ENCODE measurements at regions not wholly inside any gene's neighbourhood (a gene's known extent, or its start where the extent isn't known, plus 50 kb on each side); places are given as distances from the start of the nearest gene placed in this dataset.
"Not testable (repeated sequence)": the region's sequence is repeated elsewhere in the genome, so short reads cannot be mapped to it uniquely, and the experiment has no call there.

GRCh38 chr3:103968751-103969150 is 1398.0 kb upstream of the ALCAM start:
- H3K9me3 Mint-ChIP-seq: peaks cover 8% of the 10 kb centered on the region
- DNase-seq: no peak
- CTCF ChIA-PET: no interaction called here
- H3K4me1 Mint-ChIP-seq: no peaks in the 10 kb centered on the region
- H3K4me3 Mint-ChIP-seq: no peak overlapping the region
- H3K27ac Mint-ChIP-seq: no peak overlapping the region
- H3K36me3 Mint-ChIP-seq: no peaks in the 10 kb centered on the region
- H3K27me3 Mint-ChIP-seq: no peaks in the 10 kb centered on the region

GRCh38 chr3:103976931-103977339 is 1389.8 kb upstream of the ALCAM start:
- Mint-ChIP-seq H3K4me3 (no peak overlapping the region), H3K27me3 (no peaks in the 10 kb centered on the region), H3K36me3 (no peaks in the 10 kb centered on the region), H3K4me1 (no peaks in the 10 kb centered on the region), H3K27ac (no peak overlapping the region), H3K9me3 (peaks cover 3% of the 10 kb centered on the region)
- CTCF ChIA-PET: no interaction called here
- no peak for DNase-seq

GRCh38 chr3:103977417-103977816 is 1389.3 kb upstream of the ALCAM start:
- Mint-ChIP-seq H3K9me3 (peaks cover under 1% of the 10 kb centered on the region), H3K4me1 (no peaks in the 10 kb centered on the region), H3K36me3 (no peaks in the 10 kb centered on the region), H3K27ac (no peak overlapping the region), H3K27me3 (no peaks in the 10 kb centered on the region), H3K4me3 (no peak overlapping the region)
- CTCF ChIA-PET: no interaction called here
- no peak for DNase-seq

GRCh38 chr3:103991461-103992115 is 1375.1 kb upstream of the ALCAM start:
- no peak overlapping the region for H3K27ac Mint-ChIP-seq
- H3K36me3 Mint-ChIP-seq: no peaks in the 10 kb centered on the region
- DNase-seq: no peak
- CTCF ChIA-PET: no interaction called here
- no peaks in the 10 kb centered on the region for H3K27me3 Mint-ChIP-seq
- no peak overlapping the region for H3K4me3 Mint-ChIP-seq
- H3K4me1 Mint-ChIP-seq: no peaks in the 10 kb centered on the region
- no peaks in the 10 kb centered on the region for H3K9me3 Mint-ChIP-seq

- Mint-ChIP-seq H3K27me3 (no peaks in the 10 kb centered on the region), H3K4me3 (no peak overlapping the region), H3K27ac (no peak overlapping the region), H3K4me1 (no peaks in the 10 kb centered on the region), H3K9me3 (no peaks in the 10 kb centered on the region), H3K36me3 (no peaks in the 10 kb centered on the region)
- CTCF ChIA-PET: no interaction called here
- DNase-seq: no peak
These were observed 1374.2 kb upstream of the ALCAM start for GRCh38 chr3:103992469-103992868.

GRCh38 chr3:104004956-104005355 is 1361.8 kb upstream of the ALCAM start:
- no peaks in the 10 kb centered on the region for H3K36me3 Mint-ChIP-seq
- no peaks in the 10 kb centered on the region for H3K27me3 Mint-ChIP-seq
- CTCF ChIA-PET: no interaction called here
- no peak overlapping the region for H3K4me3 Mint-ChIP-seq
- no peak overlapping the region for H3K27ac Mint-ChIP-seq
- no peak for DNase-seq
- H3K4me1 Mint-ChIP-seq: no peaks in the 10 kb centered on the region
- no peaks in the 10 kb centered on the region for H3K9me3 Mint-ChIP-seq

- H3K27ac Mint-ChIP-seq: no peak overlapping the region
- H3K4me3 Mint-ChIP-seq: no peak overlapping the region
- DNase-seq: no peak
- CTCF ChIA-PET: no interaction called here
- H3K9me3 Mint-ChIP-seq: no peaks in the 10 kb centered on the region
- no peaks in the 10 kb centered on the region for H3K36me3 Mint-ChIP-seq
- no peaks in the 10 kb centered on the region for H3K27me3 Mint-ChIP-seq
- no peaks in the 10 kb centered on the region for H3K4me1 Mint-ChIP-seq
These were observed 1360.9 kb upstream of the ALCAM start for GRCh38 chr3:104005815-104006214.

GRCh38 chr3:104018541-104018940 is 1348.2 kb upstream of the ALCAM start:
- Mint-ChIP-seq H3K4me3 (no peak overlapping the region), H3K4me1 (no peaks in the 10 kb centered on the region), H3K36me3 (no peaks in the 10 kb centered on the region), H3K9me3 (peaks cover 8% of the 10 kb centered on the region), H3K27me3 (no peaks in the 10 kb centered on the region), H3K27ac (no peak overlapping the region)
- CTCF ChIA-PET: no interaction called here
- DNase-seq: no peak

- no peaks in the 10 kb centered on the region for H3K4me1 Mint-ChIP-seq
- CTCF ChIA-PET: no interaction called here
- no peaks in the 10 kb centered on the region for H3K27me3 Mint-ChIP-seq
- no peak for DNase-seq
- H3K27ac Mint-ChIP-seq: no peak overlapping the region
- H3K4me3 Mint-ChIP-seq: no peak overlapping the region
- H3K9me3 Mint-ChIP-seq: peaks cover 9% of the 10 kb centered on the region
- no peaks in the 10 kb centered on the region for H3K36me3 Mint-ChIP-seq
These were observed 1335.1 kb upstream of the ALCAM start for GRCh38 chr3:104031598-104031997.

GRCh38 chr3:104032283-104032682 is 1334.4 kb upstream of the ALCAM start:
- H3K9me3 Mint-ChIP-seq: peaks cover 9% of the 10 kb centered on the region
- no peak overlapping the region for H3K4me3 Mint-ChIP-seq
- no peaks in the 10 kb centered on the region for H3K27me3 Mint-ChIP-seq
- CTCF ChIA-PET: no interaction called here
- no peaks in the 10 kb centered on the region for H3K36me3 Mint-ChIP-seq
- no peaks in the 10 kb centered on the region for H3K4me1 Mint-ChIP-seq
- no peak for DNase-seq
- no peak overlapping the region for H3K27ac Mint-ChIP-seq

- Mint-ChIP-seq H3K4me3 (no peak overlapping the region), H3K27ac (no peak overlapping the region), H3K27me3 (no peaks in the 10 kb centered on the region), H3K36me3 (no peaks in the 10 kb centered on the region), H3K9me3 (peaks cover 2% of the 10 kb centered on the region), H3K4me1 (no peaks in the 10 kb centered on the region)
- CTCF ChIA-PET: no interaction called here
- no peak for DNase-seq
These were observed 1325.8 kb upstream of the ALCAM start for GRCh38 chr3:104040896-104041295.

- CTCF ChIA-PET, H3K27me3 Mint-ChIP-seq, H3K9me3 Mint-ChIP-seq, H3K27ac Mint-ChIP-seq, DNase-seq, H3K36me3 Mint-ChIP-seq, H3K4me3 Mint-ChIP-seq, H3K4me1 Mint-ChIP-seq: not testable (repeated sequence)
These were observed 1323.6 kb upstream of the ALCAM start for GRCh38 chr3:104043001-104043543.

- H3K27ac Mint-ChIP-seq: no peak overlapping the region
- CTCF ChIA-PET: no interaction called here
- DNase-seq: no peak
- peaks cover 2% of the 10 kb centered on the region for H3K9me3 Mint-ChIP-seq
- H3K27me3 Mint-ChIP-seq: no peaks in the 10 kb centered on the region
- H3K4me1 Mint-ChIP-seq: no peaks in the 10 kb centered on the region
- H3K36me3 Mint-ChIP-seq: no peaks in the 10 kb centered on the region
- H3K4me3 Mint-ChIP-seq: no peak overlapping the region
These were observed 1322.7 kb upstream of the ALCAM start for GRCh38 chr3:104044002-104044401.

GRCh38 chr3:104066658-104067057 is 1300.1 kb upstream of the ALCAM start:
- no peak overlapping the region for H3K4me3 Mint-ChIP-seq
- DNase-seq: no peak
- H3K27ac Mint-ChIP-seq: no peak overlapping the region
- no peaks in the 10 kb centered on the region for H3K4me1 Mint-ChIP-seq
- CTCF ChIA-PET: no interaction called here
- H3K27me3 Mint-ChIP-seq: no peaks in the 10 kb centered on the region
- no peaks in the 10 kb centered on the region for H3K36me3 Mint-ChIP-seq
- peaks cover 3% of the 10 kb centered on the region for H3K9me3 Mint-ChIP-seq

GRCh38 chr3:104069114-104069513 is 1297.6 kb upstream of the ALCAM start:
- CTCF ChIA-PET: no interaction called here
- Mint-ChIP-seq H3K27me3 (no peaks in the 10 kb centered on the region), H3K27ac (no peak overlapping the region), H3K4me3 (no peak overlapping the region), H3K36me3 (no peaks in the 10 kb centered on the region), H3K9me3 (no peaks in the 10 kb centered on the region), H3K4me1 (no peaks in the 10 kb centered on the region)
- no peak for DNase-seq

GRCh38 chr3:104070906-104071305 is 1295.8 kb upstream of the ALCAM start:
- Mint-ChIP-seq H3K27ac (no peak overlapping the region), H3K4me3 (no peak overlapping the region), H3K27me3 (no peaks in the 10 kb centered on the region), H3K4me1 (no peaks in the 10 kb centered on the region), H3K9me3 (no peaks in the 10 kb centered on the region), H3K36me3 (no peaks in the 10 kb centered on the region)
- DNase-seq: no peak
- CTCF ChIA-PET: no interaction called here

Measured in activated naive CD4-positive, alpha-beta T cell treated with anti-CD3 and anti-CD28 coated beads, Interleukin-2, amount 10 ng/mL, durations not matched to agents 7 days and 5 days (primary cell).